H1 (cell line): ENCODE measurements at regions not wholly inside any gene's neighbourhood (a gene's known extent, or its start where the extent isn't known, plus 50 kb on each side); places are given as distances from the start of the nearest gene placed in this dataset.
A peak's percentile ranks its signal among the peaks of the same experiment; 100 is the strongest.

Source experiments
- CTCF ChIA-PET: fragments of 300-600 bp; sonication (Branson Sonifier 250); formaldehyde crosslinking; loops from one replicate; lab custom pipeline; 2021; ENCODE audit not compliant: partially characterized antibody; lab: Charles Lee
- POLR2A ChIA-PET: fragments of 300-600 bp; sonication (Branson Sonifier 250); formaldehyde crosslinking; loops from one replicate; lab custom pipeline; 2021; ENCODE audit warnings: inconsistent platforms; ENCODE audit not compliant: partially characterized antibody; lab: Charles Lee
- DNase-seq, 2 experiments: peaks; one replicate each; pipeline versions ENCODE4 v3.0.0 to v3.0.0-alpha.2; 2010 to 2022; ENCODE audit warnings: low spot score in 2 of 2, low read depth in 1 of 2, mixed read lengths in 1 of 2
- FAIRE-seq: peaks from 2 replicates; lab custom pipeline; 2011; peaks lifted over from hg19 to GRCh38; lab: Jason Lieb, UNC
- H2AFZ ChIP-seq: 2 replicates; pipeline ENCODE4 v1.8.1; 2012; ENCODE audit warnings: low read length, inconsistent platforms
- H2AK5ac ChIP-seq: 2 replicates; pipeline ENCODE4 v1.6.1; 2013; ENCODE audit warnings: low read depth, low read length
- H2BK120ac ChIP-seq: replicated peaks from 2 replicates; pipeline ENCODE3; 2013; ENCODE audit warnings: low read depth, low read length, inconsistent platforms
- H2BK12ac ChIP-seq: 2 replicates; pipeline ENCODE4 v1.6.1; 2013; ENCODE audit warnings: low read depth, low read length
- H2BK15ac ChIP-seq: 2 replicates; pipeline ENCODE4 v1.6.1; 2013; ENCODE audit warnings: low read length
- H2BK20ac ChIP-seq: 2 replicates; pipeline ENCODE4 v1.6.1; 2013; ENCODE audit warnings: low read length
- H2BK5ac ChIP-seq: 2 replicates; pipeline ENCODE4 v1.6.1; 2013; ENCODE audit warnings: low read depth, low read length
- H3K14ac ChIP-seq: 2 replicates; pipeline ENCODE4 v1.6.1; 2013; ENCODE audit warnings: inconsistent platforms; ENCODE audit not compliant: insufficient read length
- H3K18ac ChIP-seq: 2 replicates; pipeline ENCODE4 v1.6.1; 2013; ENCODE audit warnings: low read length; ENCODE audit errors: extremely low read depth
- H3K23ac ChIP-seq: 2 replicates; pipeline ENCODE4 v1.6.1; 2013; ENCODE audit warnings: inconsistent platforms; ENCODE audit not compliant: insufficient read length
- H3K23me2 ChIP-seq: 2 replicates; pipeline ENCODE4 v1.6.1; 2013; ENCODE audit warnings: low read depth, low read length
- H3K27ac ChIP-seq: 2 replicates; pipeline ENCODE4 v1.6.1; 2011; ENCODE audit warnings: low read depth, low read length, inconsistent platforms
- H3K27me3 ChIP-seq, 4 experiments: replicated peaks in 1 of 4; 1 replicate in 1 of 4; 2 replicates in 3 of 4; pipeline versions ENCODE4 v1.6.1 to v1.8.1; 2011 to 2013; ENCODE audit warnings: low read length in 3 of 4, mild to moderate bottlenecking in 3 of 4, inconsistent platforms in 2 of 4, mixed read lengths in 2 of 4, moderate library complexity in 1 of 4; ENCODE audit not compliant: control insufficient read depth in 3 of 4, insufficient read depth in 3 of 4; ENCODE audit errors: extremely low read depth in 1 of 4
- H3K36me3 ChIP-seq, 4 experiments: 2 replicates each; pipeline versions ENCODE4 v1.6.1 to v1.8.1; 2011 to 2013; ENCODE audit warnings: mild to moderate bottlenecking in 4 of 4, low read length in 3 of 4, moderate library complexity in 2 of 4, control low read depth in 1 of 4, inconsistent platforms in 1 of 4; ENCODE audit not compliant: insufficient read depth in 4 of 4, control insufficient read depth in 2 of 4
- H3K4ac ChIP-seq: replicated peaks from 2 replicates; pipeline ENCODE3; 2013; ENCODE audit warnings: low read length, low read depth, mixed read lengths, inconsistent platforms; ENCODE audit not compliant: insufficient read length
- H3K4me1 ChIP-seq, 4 experiments: replicated peaks in 1 of 4; 1 replicate in 1 of 4; 2 replicates in 3 of 4; pipeline versions ENCODE4 v1.6.1 to v1.8.1; 2011 to 2013; ENCODE audit warnings: low read length in 3 of 4, inconsistent platforms in 2 of 4, mixed read lengths in 1 of 4; ENCODE audit not compliant: insufficient read depth in 4 of 4, control insufficient read depth in 3 of 4
- H3K4me2 ChIP-seq, 2 experiments: 2 replicates each; pipeline versions ENCODE4 v1.6.1 to v1.8.1; 2011 to 2013; ENCODE audit warnings: low read depth in 2 of 2, low read length in 2 of 2, control low read depth in 1 of 2, inconsistent platforms in 1 of 2, mild to moderate bottlenecking in 1 of 2; ENCODE audit not compliant: insufficient read depth in 1 of 2
- H3K4me3 ChIP-seq, 4 experiments: fragments of 200-600, 300-600 bp in 1 of 4; sonication (generic), shearing (Covaris generic), sonication (Bioruptor Twin) in 1 of 4; 2 replicates each; pipeline versions ENCODE4 v1.5.1 to v1.8.1; 2011 to 2016; ENCODE audit warnings: low read length in 4 of 4, low read depth in 3 of 4, control low read depth in 2 of 4, inconsistent platforms in 2 of 4, mild to moderate bottlenecking in 2 of 4, mixed read lengths in 1 of 4, moderate library complexity in 1 of 4; ENCODE audit not compliant: insufficient read depth in 2 of 4; ENCODE audit errors: extremely low read depth in 1 of 4
- H3K56ac ChIP-seq: replicated peaks from 2 replicates; pipeline ENCODE3; 2013; ENCODE audit warnings: low read depth, mild to moderate bottlenecking, mixed read lengths, low read length, inconsistent platforms; ENCODE audit not compliant: insufficient read length
- H3K79me1 ChIP-seq: 2 replicates; pipeline ENCODE4 v1.6.1; 2013; ENCODE audit warnings: low read depth, low read length, control low read depth
- H3K79me2 ChIP-seq, 2 experiments: 2 replicates each; pipeline versions ENCODE4 v1.6.1 to v1.8.1; 2012 to 2013; ENCODE audit warnings: low read length in 2 of 2, mild to moderate bottlenecking in 2 of 2, inconsistent platforms in 1 of 2; ENCODE audit not compliant: insufficient read depth in 2 of 2, control insufficient read depth in 1 of 2
- H3K9ac ChIP-seq, 4 experiments: replicated peaks in 1 of 4; 1 replicate in 1 of 4; 2 replicates in 3 of 4; pipeline versions ENCODE4 v1.6.1 to v1.8.1; 2011 to 2013; ENCODE audit warnings: low read depth in 3 of 4, low read length in 3 of 4, control low read depth in 2 of 4, mild to moderate bottlenecking in 2 of 4, moderate library complexity in 2 of 4, inconsistent platforms in 1 of 4; ENCODE audit errors: extremely low read depth in 1 of 4
- H3K9me3 ChIP-seq, 2 experiments: 2 replicates each; pipeline versions ENCODE4 v1.6.1 to v1.8.1; 2012 to 2013; ENCODE audit warnings: mild to moderate bottlenecking in 2 of 2, moderate library complexity in 2 of 2, control low read depth in 1 of 2, inconsistent platforms in 1 of 2, low read depth in 1 of 2, low read length in 1 of 2, mixed read lengths in 1 of 2; ENCODE audit not compliant: insufficient read depth in 2 of 2
- H4K20me1 ChIP-seq, 2 experiments: replicated peaks in 1 of 2; 2 replicates each; pipeline versions ENCODE3 to v1.8.1; 2011 to 2013; ENCODE audit warnings: inconsistent platforms in 2 of 2, low read length in 2 of 2, mild to moderate bottlenecking in 1 of 2; ENCODE audit not compliant: insufficient read depth in 2 of 2, control insufficient read depth in 1 of 2
- H4K5ac ChIP-seq: 2 replicates; pipeline ENCODE4 v1.6.1; 2013; ENCODE audit warnings: low read length, low read depth, mixed read lengths, inconsistent platforms; ENCODE audit not compliant: insufficient read length
- H4K8ac ChIP-seq: 2 replicates; pipeline ENCODE4 v1.8.0; 2013; ENCODE audit warnings: mild to moderate bottlenecking, moderate library complexity, low read length, inconsistent platforms; ENCODE audit not compliant: insufficient read depth; ENCODE audit errors: extremely low read depth
- H4K91ac ChIP-seq: replicated peaks from 2 replicates; pipeline ENCODE3; 2013; ENCODE audit warnings: low read length, mixed read lengths, inconsistent platforms; ENCODE audit not compliant: insufficient read length
- CHD1 ChIP-seq: IDR thresholded peaks from 2 replicates; pipeline ENCODE4 v1.6.1; 2012; ENCODE audit warnings: low read depth, low read length, improper control_type of control experiment
- GABPA ChIP-seq: IDR thresholded peaks from 2 replicates; pipeline ENCODE4 v1.6.1; 2011; ENCODE audit warnings: mild to moderate bottlenecking, low read length, moderate library complexity, borderline replicate concordance; ENCODE audit not compliant: insufficient read depth
- GTF2F1 ChIP-seq: IDR thresholded peaks from 2 replicates; pipeline ENCODE4 v1.6.1; 2012; ENCODE audit warnings: low read depth, low read length, improper control_type of control experiment, borderline replicate concordance
- NRF1 ChIP-seq: IDR thresholded peaks from 2 replicates; pipeline ENCODE4 v1.6.1; 2011; ENCODE audit warnings: mild to moderate bottlenecking, low read depth, low read length, improper control_type of control experiment
- PHF8 ChIP-seq: fragments of 200-600 bp; sonication (generic); conservative IDR thresholded peaks from 2 replicates; pipeline ENCODE4 v1.7.1; 2012; ENCODE audit warnings: low read depth, mild to moderate bottlenecking, inconsistent platforms, low read length, moderate library complexity
- POU5F1 ChIP-seq: IDR thresholded peaks from 2 replicates; pipeline ENCODE4 v1.6.1; 2011; ENCODE audit warnings: low read depth, mild to moderate bottlenecking, low read length, moderate library complexity
- SP1 ChIP-seq: IDR thresholded peaks from 2 replicates; pipeline ENCODE4 v1.6.1; 2011; ENCODE audit warnings: low read depth, low read length
- SP4 ChIP-seq: IDR thresholded peaks from 2 replicates; pipeline ENCODE4 v1.6.1; 2012; ENCODE audit warnings: low read length, inconsistent platforms
- TAF1 ChIP-seq: IDR thresholded peaks from 2 replicates; pipeline ENCODE4 v1.6.1; 2011; ENCODE audit warnings: mild to moderate bottlenecking, low read depth, low read length
- WGBS, 2 experiments: shearing (Covaris generic) in 1 of 2; methylation state at CpG; one replicate each; pipeline versions ENCODE4 v1.1.6 to v1.1.7; 2013 to 2015; ENCODE audit warnings: low lambda C conversion rate in 2 of 2, mixed read lengths in 2 of 2, inconsistent platforms in 1 of 2, low coverage in 1 of 2, missing lambda C conversion rate in 1 of 2; ENCODE audit not compliant: insufficient replicate concordance in 2 of 2, insufficient coverage in 1 of 2, insufficient read length in 1 of 2; ENCODE audit errors: extremely low coverage in 1 of 2, missing lambda C conversion rate in 1 of 2; 5-methylcytosine and 5-hydroxymethylcytosine counted together

- peak overlapping the region; percentile 76; the same call in 1 of the 2 replicates for H2AFZ ChIP-seq
- no peak overlapping the region for H3K18ac ChIP-seq
- DNase-seq, result no peak
- no peaks in the 10 kb centered on the region for H3K79me2 ChIP-seq
- TF ChIP-seq GABPA (no peak), TAF1 (no peak), PHF8 (no peak), SP4 (no peak), SP1 (no peak), CHD1 (no peak), NRF1 (no peak), POU5F1 (no peak), GTF2F1 (no peak)
- TF ChIP-seq, all 59 proteins: peak for 0
- no peaks in the 10 kb centered on the region for H3K36me3 ChIP-seq
- no peaks in the 10 kb centered on the region for H3K23me2 ChIP-seq
- no peak overlapping the region for H3K4me2 ChIP-seq
- no peak overlapping the region for H2BK15ac ChIP-seq
- H4K5ac ChIP-seq, result no peak overlapping the region
- no peaks in the 10 kb centered on the region for H3K4me1 ChIP-seq
- H3K27ac ChIP-seq, result no peak overlapping the region
- no peak overlapping the region for H2BK12ac ChIP-seq
- no peak overlapping the region for H3K4me3 ChIP-seq
- no peaks in the 10 kb centered on the region for H3K9me3 ChIP-seq
- H3K56ac ChIP-seq, result no peak overlapping the region
- WGBS, 2 experiments, result 90% methylated on average over 1 of the region's 1 CpG; no CpG with 5 or more reads in 1 of the 2 experiments
- H2BK5ac ChIP-seq, result no peak overlapping the region
- no peak overlapping the region for H3K23ac ChIP-seq
- H2AK5ac ChIP-seq, result no peak overlapping the region
- no peak overlapping the region for H4K8ac ChIP-seq
- ChIA-PET CTCF (no interaction called here), POLR2A (no interaction called here)
- no peaks in the 10 kb centered on the region for H4K20me1 ChIP-seq
- H3K14ac ChIP-seq, result no peak overlapping the region
- H4K91ac ChIP-seq, result no peak overlapping the region
- no peak for FAIRE-seq
- H3K27me3 ChIP-seq, result no peaks in the 10 kb centered on the region
- no peaks in the 10 kb centered on the region for H3K79me1 ChIP-seq
- no peak overlapping the region for H3K4ac ChIP-seq
- no peak overlapping the region for H2BK120ac ChIP-seq
- H3K9ac ChIP-seq, result no peak overlapping the region
- H2BK20ac ChIP-seq, result no peak overlapping the region
Measured at GRCh38 chr4:97412331-97412730, 730.9 kb downstream of the STPG2 start.
